Activated CD8-positive, alpha-beta T cell treated with anti-CD3 and anti-CD28 coated beads for 36 hours (primary cell): ENCODE measurements at regions not wholly inside any gene's neighbourhood (a gene's known extent, or its start where the extent isn't known, plus 50 kb on each side); places are given as distances from the start of the nearest gene placed in this dataset.

ENCODE experiments used
- ATAC-seq: fragments of 200-7000 bp; cut with Tn5 transposase; one replicate; pipeline ENCODE4 v1.10.0; 2021; ENCODE audit warnings: mild to moderate bottlenecking, moderate library complexity
- CTCF ChIA-PET: fragments of 350-600 bp; sonication (Branson Sonifier 250); formaldehyde crosslinking; loops from one replicate; lab custom pipeline; 2021; ENCODE audit warnings: antibody characterized with exemption; lab: Charles Lee
- POLR2A ChIA-PET: fragments of 350-600 bp; sonication (Branson Sonifier 250); formaldehyde crosslinking; loops from one replicate; lab custom pipeline; 2021; ENCODE audit warnings: antibody characterized with exemption; lab: Charles Lee
- DNase-seq: peaks from one replicate; pipeline ENCODE4 v3.0.0-alpha.2; 2020
- H3K27ac Mint-ChIP-seq: one replicate; pipeline ENCODE4 v1.8.0; 2021; ENCODE audit warnings: mild to moderate bottlenecking, mixed read lengths
- H3K27me3 Mint-ChIP-seq: one replicate; pipeline ENCODE4 v1.8.0; 2021; ENCODE audit warnings: mixed read lengths
- H3K36me3 Mint-ChIP-seq: one replicate; pipeline ENCODE4 v1.8.0; 2021; ENCODE audit warnings: low read depth, mixed read lengths
- H3K4me1 Mint-ChIP-seq: one replicate; pipeline ENCODE4 v1.8.0; 2021; ENCODE audit warnings: low read depth, mixed read lengths
- H3K4me3 Mint-ChIP-seq: one replicate; pipeline ENCODE4 v1.8.0; 2021; ENCODE audit warnings: mild to moderate bottlenecking, moderate library complexity, mixed read lengths
- H3K9me3 Mint-ChIP-seq: one replicate; pipeline ENCODE4 v1.8.0; 2021; ENCODE audit warnings: mixed read lengths
- CTCF ChIP-seq: fragments of 200-600 bp; IDR thresholded peaks from one replicate; pipeline ENCODE4 v1.8.0; 2022; ENCODE audit warnings: antibody characterized with exemption, mild to moderate bottlenecking
- intact Hi-C: fragments of 100-400 bp; cut with micrococcal nuclease; formaldehyde crosslinking; loops from one replicate; pipeline ENCODE4 v1.10.0; 2022

- no peak for DNase-seq
- no peak overlapping the region for H3K4me3 Mint-ChIP-seq
- ChIA-PET POLR2A (no interaction called here), CTCF (no interaction called here)
- H3K36me3 Mint-ChIP-seq, result no peaks in the 10 kb centered on the region
- H3K27me3 Mint-ChIP-seq, result no peaks in the 10 kb centered on the region
- no peak overlapping the region for H3K27ac Mint-ChIP-seq
- H3K9me3 Mint-ChIP-seq, result no peaks in the 10 kb centered on the region
- TF ChIP-seq CTCF, result no peak
- no peaks in the 10 kb centered on the region for H3K4me1 Mint-ChIP-seq
- ATAC-seq, result no peak
- intact Hi-C loops, result no loop called here
Measured at GRCh38 chr16:59394526-59394925, 660.4 kb upstream of the GOT2 start.

DNA sequence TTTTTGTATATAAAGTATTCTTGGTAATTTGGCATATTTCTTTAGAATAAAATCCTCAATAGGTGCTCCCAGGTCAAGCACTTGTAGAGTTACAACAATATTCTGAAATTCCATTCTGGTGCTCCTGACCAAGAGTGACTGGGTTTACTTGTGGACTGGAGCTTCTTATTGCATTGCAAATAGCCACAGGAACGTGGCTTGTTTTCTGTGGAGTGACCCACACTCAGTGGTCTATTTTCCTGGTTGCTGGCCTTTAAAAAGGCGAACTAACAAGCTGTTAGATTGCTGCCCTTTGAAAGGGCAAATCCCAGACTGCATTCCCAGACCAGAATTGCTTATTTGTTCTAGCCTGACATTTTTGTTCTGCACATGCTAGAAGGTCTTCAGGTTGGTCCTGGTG, 658.8 kb upstream of the GOT2 start:
- POLR2A ChIA-PET, result no interaction called here
- CTCF ChIA-PET, result no interaction called here
- Mint-ChIP-seq H3K27ac (no peak overlapping the region), H3K9me3 (no peaks in the 10 kb centered on the region), H3K27me3 (no peaks in the 10 kb centered on the region), H3K36me3 (no peaks in the 10 kb centered on the region), H3K4me1 (no peaks in the 10 kb centered on the region), H3K4me3 (no peak overlapping the region)
- DNase-seq, result no peak
- no peak for ATAC-seq
- TF ChIP-seq CTCF, result no peak
- intact Hi-C loops, result no loop called here

DNA sequence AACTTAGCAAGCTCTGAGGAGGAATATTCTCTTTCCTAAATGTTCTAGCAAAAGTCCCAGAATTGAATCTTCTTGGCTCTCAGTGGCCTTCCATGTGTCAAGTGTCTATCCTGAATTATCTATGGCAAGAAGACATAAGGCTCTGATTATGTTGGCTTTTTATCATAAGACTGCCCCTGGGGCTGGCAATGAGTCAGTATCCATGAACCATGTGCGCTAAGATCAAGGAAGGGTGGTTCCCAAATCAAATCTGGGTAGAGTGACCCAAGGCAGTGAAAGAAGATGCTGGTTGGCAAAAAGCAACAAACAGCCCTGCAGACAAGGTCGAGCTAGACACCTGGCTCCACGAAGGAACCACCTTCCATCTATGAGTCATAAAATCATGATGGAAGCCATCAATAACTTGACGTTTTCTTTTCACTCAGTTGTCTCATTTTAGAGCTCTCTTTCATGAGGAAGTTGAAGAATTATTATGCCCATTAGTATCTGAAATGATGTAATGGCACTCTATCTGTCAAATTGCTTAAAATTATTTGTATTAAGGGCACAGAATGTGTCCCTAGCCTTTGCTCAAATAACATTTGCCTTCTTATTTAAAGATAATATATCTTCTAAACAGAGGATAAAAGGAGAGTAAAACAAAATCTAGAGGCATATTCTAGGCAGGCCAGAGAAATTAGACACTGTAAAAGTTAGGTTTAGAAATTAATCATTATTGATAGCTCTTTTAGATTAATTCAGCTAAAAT, 657.7 kb upstream of the GOT2 start:
- no peaks in the 10 kb centered on the region for H3K9me3 Mint-ChIP-seq
- DNase-seq (no peak), ATAC-seq (no peak)
- intact Hi-C loops, result no loop called here
- H3K27me3 Mint-ChIP-seq, result no peaks in the 10 kb centered on the region
- no peaks in the 10 kb centered on the region for H3K4me1 Mint-ChIP-seq
- POLR2A ChIA-PET, result interaction anchor here (0.6 kb wide), 1 partner anchor 620 kb away, joined by 3 read pairs; no protein-coding TSS in a partner anchor
- H3K27ac Mint-ChIP-seq, result no peak overlapping the region
- H3K4me3 Mint-ChIP-seq, result no peak overlapping the region
- H3K36me3 Mint-ChIP-seq, result no peaks in the 10 kb centered on the region
- no peak for TF ChIP-seq CTCF
- CTCF ChIA-PET, result no interaction called here

DNA sequence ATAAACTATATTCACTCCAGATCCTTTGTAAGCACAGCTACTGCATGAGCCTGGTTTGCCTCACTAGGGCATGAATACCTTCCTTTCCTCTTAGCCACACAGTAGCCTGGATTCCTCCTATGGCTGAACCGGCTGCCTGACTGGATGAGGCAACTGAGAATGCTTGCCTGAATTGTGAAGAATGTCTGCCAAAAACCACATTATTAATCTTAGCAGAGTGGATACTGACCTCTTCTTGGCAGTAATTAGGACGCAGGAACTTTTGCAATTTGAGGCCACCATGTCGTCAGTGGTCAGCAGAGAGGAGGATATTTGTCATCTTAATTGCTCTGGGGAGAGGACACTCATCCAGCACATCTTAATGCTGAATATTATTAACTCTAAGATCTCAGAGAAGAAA, 651.8 kb upstream of the GOT2 start:
- Mint-ChIP-seq H3K9me3 (no peaks in the 10 kb centered on the region), H3K36me3 (no peaks in the 10 kb centered on the region), H3K27ac (no peak overlapping the region), H3K27me3 (no peaks in the 10 kb centered on the region), H3K4me1 (no peaks in the 10 kb centered on the region), H3K4me3 (no peak overlapping the region)
- CTCF ChIA-PET, result no interaction called here
- POLR2A ChIA-PET, result no interaction called here
- no peak for DNase-seq
- intact Hi-C loops, result no loop called here
- TF ChIP-seq CTCF, result no peak
- ATAC-seq, result no peak

GRCh38 chr16:59385491-59385890, 651.4 kb upstream of the GOT2 start:
- H3K4me1 Mint-ChIP-seq, result no peaks in the 10 kb centered on the region
- H3K9me3 Mint-ChIP-seq, result no peaks in the 10 kb centered on the region
- no peak overlapping the region for H3K27ac Mint-ChIP-seq
- no peak overlapping the region for H3K4me3 Mint-ChIP-seq
- no peaks in the 10 kb centered on the region for H3K36me3 Mint-ChIP-seq
- intact Hi-C loops, result no loop called here
- ChIA-PET POLR2A (no interaction called here), CTCF (no interaction called here)
- no peaks in the 10 kb centered on the region for H3K27me3 Mint-ChIP-seq
- no peak for DNase-seq
- ATAC-seq, result no peak
- no peak for TF ChIP-seq CTCF
